MM.1S (cell line): ENCODE measurements at regions not wholly inside any gene's neighbourhood (a gene's known extent, or its start where the extent isn't known, plus 50 kb on each side); places are given as distances from the start of the nearest gene placed in this dataset.

Experiments
- DNase-seq: peaks from one replicate; pipeline ENCODE4 v3.0.0-alpha.2; 2015
- H2AFZ ChIP-seq: fragments of 300-600 bp; sonication (generic); 2 replicates; pipeline ENCODE4 v1.6.0; 2016; ENCODE audit warnings: antibody characterized with exemption, low read length
- H3F3A ChIP-seq: fragments of 300-600 bp; sonication (generic); 2 replicates; pipeline ENCODE4 v1.6.1; 2016; ENCODE audit warnings: mild to moderate bottlenecking, antibody characterized with exemption, low read length, moderate library complexity, mixed read lengths; ENCODE audit not compliant: insufficient read depth
- H3K27ac ChIP-seq: fragments of 300-600 bp; sonication (generic); 2 replicates; pipeline ENCODE4 v1.5.1; 2016; ENCODE audit warnings: mild to moderate bottlenecking, low read length
- H3K27me3 ChIP-seq: fragments of 300-600 bp; sonication (generic); replicated peaks from 2 replicates; pipeline ENCODE4 v1.6.0; 2016; ENCODE audit warnings: low read length; ENCODE audit not compliant: insufficient read depth
- H3K36me3 ChIP-seq: fragments of 300-600 bp; sonication (generic); replicated peaks from 2 replicates; pipeline ENCODE4 v1.6.1; 2016; ENCODE audit warnings: mild to moderate bottlenecking, low read length, mixed read lengths; ENCODE audit not compliant: insufficient read depth
- H3K4me1 ChIP-seq: fragments of 300-600 bp; sonication (generic); 2 replicates; pipeline ENCODE4 v1.6.1; 2016; ENCODE audit warnings: low read length, mixed read lengths
- H3K4me2 ChIP-seq: fragments of 300-600 bp; sonication (generic); 2 replicates; pipeline ENCODE4 v1.6.0; 2016; ENCODE audit warnings: low read depth, low read length
- H3K4me3 ChIP-seq: fragments of 300-600 bp; sonication (generic); 2 replicates; pipeline ENCODE4 v1.5.1; 2016; ENCODE audit warnings: low read length, mixed read lengths
- H3K79me2 ChIP-seq: fragments of 300-600 bp; sonication (generic); 2 replicates; pipeline ENCODE4 v1.6.1; 2016; ENCODE audit warnings: mixed run types, low read length, mixed read lengths
- H3K9ac ChIP-seq: fragments of 300-600 bp; sonication (generic); 2 replicates; pipeline ENCODE4 v1.6.1; 2016; ENCODE audit warnings: low read length, mixed read lengths
- H3K9me2 ChIP-seq: fragments of 300-600 bp; sonication (generic); replicated peaks from 2 replicates; pipeline ENCODE4 v1.6.1; 2016; ENCODE audit warnings: mild to moderate bottlenecking, low read length, mixed read lengths; ENCODE audit not compliant: insufficient read depth
- H3K9me3 ChIP-seq: fragments of 300-600 bp; sonication (generic); replicated peaks from 2 replicates; pipeline ENCODE4 v1.6.1; 2016; ENCODE audit warnings: mild to moderate bottlenecking, low read length, mixed read lengths; ENCODE audit not compliant: insufficient read depth
- H4K20me1 ChIP-seq: fragments of 300-600 bp; sonication (generic); 2 replicates; pipeline ENCODE4 v1.6.1; 2016; ENCODE audit warnings: mild to moderate bottlenecking, low read length, moderate library complexity, mixed read lengths; ENCODE audit not compliant: insufficient read depth
- EZH2 ChIP-seq: fragments of 300-600 bp; sonication (generic); optimal IDR thresholded peaks from 2 replicates; pipeline ENCODE3; 2017; ENCODE audit warnings: low read depth, mild to moderate bottlenecking, antibody characterized with exemption, low read length, mixed read lengths
- EZH2phosphoT487 ChIP-seq: fragments of 300-600 bp; sonication (generic); IDR thresholded peaks from 2 replicates; pipeline ENCODE4 v1.6.1; 2018; ENCODE audit warnings: antibody characterized with exemption, low read length
- TF ChIP-seq, protein P1 (sequence below): fragments of 300-600 bp; sonication (generic); IDR thresholded peaks from 2 replicates; pipeline ENCODE4 v1.5.1; 2016; ENCODE audit warnings: antibody characterized with exemption, low read length, mixed read lengths

DNA sequence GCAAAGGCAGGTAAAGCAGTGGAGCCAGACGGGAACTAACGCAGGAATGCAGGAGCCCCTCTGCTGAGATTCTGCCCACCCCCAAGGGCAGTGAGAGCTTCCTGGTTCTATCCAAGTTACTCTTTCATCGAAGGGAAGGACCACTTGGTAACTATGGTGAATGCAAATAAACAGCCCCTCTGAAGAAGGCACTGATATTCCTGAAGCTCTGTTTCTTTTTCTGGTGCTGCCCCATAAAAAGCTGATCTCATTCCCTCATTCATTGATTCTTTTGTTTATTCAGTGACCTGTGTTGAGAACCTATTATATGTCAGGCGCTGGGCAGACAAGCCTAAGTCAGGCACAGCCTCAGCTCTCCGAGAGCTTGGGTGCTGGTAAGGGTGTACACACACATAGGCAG lies 217.3 kb downstream of the SNX10 start:
- no peaks in the 10 kb centered on the region for H4K20me1 ChIP-seq
- no peaks in the 10 kb centered on the region for H3K36me3 ChIP-seq
- DNase-seq: no peak
- H3K79me2 ChIP-seq: no peaks in the 10 kb centered on the region
- H3K9ac ChIP-seq: no peak overlapping the region
- H3K4me3 ChIP-seq: no peak overlapping the region
- no peak overlapping the region for H2AFZ ChIP-seq
- no peaks in the 10 kb centered on the region for H3K4me1 ChIP-seq
- H3K27me3 ChIP-seq: no peaks in the 10 kb centered on the region
- no peak for TF ChIP-seq EZH2phosphoT487
- TF ChIP-seq, protein P1, sequence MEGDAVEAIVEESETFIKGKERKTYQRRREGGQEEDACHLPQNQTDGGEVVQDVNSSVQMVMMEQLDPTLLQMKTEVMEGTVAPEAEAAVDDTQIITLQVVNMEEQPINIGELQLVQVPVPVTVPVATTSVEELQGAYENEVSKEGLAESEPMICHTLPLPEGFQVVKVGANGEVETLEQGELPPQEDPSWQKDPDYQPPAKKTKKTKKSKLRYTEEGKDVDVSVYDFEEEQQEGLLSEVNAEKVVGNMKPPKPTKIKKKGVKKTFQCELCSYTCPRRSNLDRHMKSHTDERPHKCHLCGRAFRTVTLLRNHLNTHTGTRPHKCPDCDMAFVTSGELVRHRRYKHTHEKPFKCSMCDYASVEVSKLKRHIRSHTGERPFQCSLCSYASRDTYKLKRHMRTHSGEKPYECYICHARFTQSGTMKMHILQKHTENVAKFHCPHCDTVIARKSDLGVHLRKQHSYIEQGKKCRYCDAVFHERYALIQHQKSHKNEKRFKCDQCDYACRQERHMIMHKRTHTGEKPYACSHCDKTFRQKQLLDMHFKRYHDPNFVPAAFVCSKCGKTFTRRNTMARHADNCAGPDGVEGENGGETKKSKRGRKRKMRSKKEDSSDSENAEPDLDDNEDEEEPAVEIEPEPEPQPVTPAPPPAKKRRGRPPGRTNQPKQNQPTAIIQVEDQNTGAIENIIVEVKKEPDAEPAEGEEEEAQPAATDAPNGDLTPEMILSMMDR: no peak
- TF ChIP-seq EZH2: no peak
- no peaks in the 10 kb centered on the region for H3K9me3 ChIP-seq
- no peaks in the 10 kb centered on the region for H3F3A ChIP-seq
- no peak overlapping the region for H3K4me2 ChIP-seq
- no peak overlapping the region for H3K27ac ChIP-seq
- no peaks in the 10 kb centered on the region for H3K9me2 ChIP-seq

DNA sequence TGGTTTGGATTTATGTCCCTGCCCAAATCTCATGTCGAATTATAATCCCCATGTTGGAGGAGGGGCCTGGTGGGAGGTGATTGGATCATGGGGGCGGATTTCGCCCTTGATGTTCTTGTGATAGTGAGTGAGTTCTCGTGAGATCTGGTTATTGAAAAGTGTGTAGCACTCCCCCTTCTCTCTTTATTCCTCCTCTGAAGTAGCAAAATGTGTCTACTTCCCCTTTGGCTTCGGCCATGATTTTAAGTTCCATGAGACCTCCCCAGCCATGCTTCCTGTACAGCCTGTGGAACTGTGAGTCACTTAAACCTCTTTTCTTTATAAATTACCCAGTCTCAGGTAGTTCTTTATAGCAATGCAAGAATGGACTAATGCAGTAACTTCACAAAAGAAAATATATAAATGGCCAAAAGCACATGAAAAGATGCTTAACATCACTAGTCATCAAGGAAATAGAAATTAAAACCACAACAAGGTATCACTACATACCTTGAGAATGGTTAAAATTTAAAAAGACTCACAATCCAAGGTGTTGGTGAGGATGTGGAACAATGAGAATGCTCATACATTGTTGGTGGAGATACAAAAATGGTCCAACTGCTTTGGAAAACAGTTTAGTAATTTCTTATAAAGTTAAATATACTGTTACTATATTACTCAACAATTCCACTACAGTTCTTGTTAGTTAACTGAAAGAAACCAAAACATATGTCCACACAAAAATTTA lies 218.7 kb downstream of the SNX10 start:
- Histone ChIP-seq H3K9me2 (no peaks in the 10 kb centered on the region), H4K20me1 (no peaks in the 10 kb centered on the region), H3K4me3 (no peak overlapping the region), H3K27ac (no peak overlapping the region), H3K79me2 (no peaks in the 10 kb centered on the region), H3K36me3 (no peaks in the 10 kb centered on the region), H3K9ac (no peak overlapping the region), H3K4me1 (no peaks in the 10 kb centered on the region), H3F3A (no peaks in the 10 kb centered on the region), H3K4me2 (no peak overlapping the region), H3K27me3 (no peaks in the 10 kb centered on the region), H2AFZ (no peak overlapping the region), H3K9me3 (no peaks in the 10 kb centered on the region)
- DNase-seq: no peak
- TF ChIP-seq EZH2phosphoT487: no peak
- no peak for TF ChIP-seq EZH2
- TF ChIP-seq, protein P1: no peak

DNA sequence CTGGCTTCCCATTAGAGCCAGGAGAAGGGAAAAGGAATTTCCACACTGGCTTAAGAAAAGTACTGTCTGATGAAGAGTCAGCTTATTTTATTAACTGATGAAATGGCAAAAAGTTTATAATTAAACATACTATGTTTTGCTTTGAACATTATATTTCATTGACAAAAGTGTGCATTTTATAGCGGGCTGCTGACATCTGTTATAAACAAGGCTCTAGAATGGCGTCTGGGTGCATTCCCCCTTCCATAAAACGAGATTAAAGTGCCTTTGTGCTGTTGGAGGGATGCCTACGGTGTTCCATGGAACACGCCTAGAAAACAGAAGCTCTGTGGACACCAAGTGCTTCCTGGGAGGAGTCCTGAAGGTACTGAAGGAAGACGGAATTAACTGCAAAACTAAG lies 220.2 kb downstream of the SNX10 start:
- no peaks in the 10 kb centered on the region for H3F3A ChIP-seq
- no peak overlapping the region for H3K4me2 ChIP-seq
- TF ChIP-seq EZH2phosphoT487 (no peak), EZH2 (no peak)
- TF ChIP-seq, protein P1: no peak
- H3K4me3 ChIP-seq: no peak overlapping the region
- no peaks in the 10 kb centered on the region for H3K9me2 ChIP-seq
- no peaks in the 10 kb centered on the region for H4K20me1 ChIP-seq
- no peaks in the 10 kb centered on the region for H3K79me2 ChIP-seq
- no peaks in the 10 kb centered on the region for H3K9me3 ChIP-seq
- H2AFZ ChIP-seq: no peak overlapping the region
- H3K4me1 ChIP-seq: no peaks in the 10 kb centered on the region
- H3K36me3 ChIP-seq: no peaks in the 10 kb centered on the region
- H3K27ac ChIP-seq: no peak overlapping the region
- no peaks in the 10 kb centered on the region for H3K27me3 ChIP-seq
- no peak for DNase-seq
- no peak overlapping the region for H3K9ac ChIP-seq
